SK-N-SH (cell line): ENCODE measurements at regions not wholly inside any gene's neighbourhood (a gene's known extent, or its start where the extent isn't known, plus 50 kb on each side); places are given as distances from the start of the nearest gene placed in this dataset.

Source experiments
- CTCF ChIA-PET: fragments of 300-600, 350-600 bp; formaldehyde crosslinking; extraction: SDS; loops from one replicate; lab custom pipeline; 2021; lab: Yijun Ruan, JAX
- POLR2A ChIA-PET: fragments of 350-600 bp; sonication (Branson Sonifier 250); formaldehyde crosslinking; extraction: SDS; loops from one replicate; lab custom pipeline; 2020; ENCODE audit warnings: antibody characterized with exemption, inconsistent platforms; lab: Yijun Ruan, JAX
- DNase-seq: peaks from one replicate; pipeline ENCODE4 v3.0.0; 2012
- H2AFZ ChIP-seq: fragments of 200-600 bp; sonication (generic); 2 replicates; pipeline ENCODE4 v1.8.1; 2016; ENCODE audit warnings: antibody characterized with exemption, mild to moderate bottlenecking, low read depth
- H3F3A ChIP-seq: fragments of 200-600 bp; sonication (generic); replicated peaks from 2 replicates; pipeline ENCODE3; 2016; ENCODE audit warnings: antibody characterized with exemption, mild to moderate bottlenecking; ENCODE audit not compliant: insufficient read depth
- H3K27ac ChIP-seq, 2 experiments: fragments of 200-500 bp in 1 of 2; fragments of 200-600 bp in 1 of 2; sonication (Bioruptor generic) in 1 of 2; sonication (generic), shearing (Covaris generic) in 1 of 2; 2 replicates each; pipeline versions ENCODE4 v1.5.1 to v1.6.1; 2014 to 2016; ENCODE audit warnings: low read depth in 2 of 2, inconsistent platforms in 1 of 2, low read length in 1 of 2, mild to moderate bottlenecking in 1 of 2, mixed read lengths in 1 of 2
- H3K27me3 ChIP-seq: fragments of 200-600 bp; sonication (generic), shearing (Covaris generic); 2 replicates; pipeline ENCODE4 v1.6.1; 2016; ENCODE audit warnings: mixed run types; ENCODE audit not compliant: insufficient read depth
- H3K36me3 ChIP-seq, 2 experiments: fragments of 200-500 bp in 1 of 2; fragments of 200-600 bp in 1 of 2; sonication (Bioruptor generic) in 1 of 2; sonication (generic) in 1 of 2; replicated peaks in 1 of 2; 2 replicates each; pipeline versions ENCODE3 to v1.5.1; 2014 to 2016; ENCODE audit warnings: low read length in 1 of 2, mild to moderate bottlenecking in 1 of 2; ENCODE audit not compliant: insufficient read depth in 2 of 2, control insufficient read depth in 1 of 2
- H3K4me1 ChIP-seq, 2 experiments: fragments of 200-500 bp in 1 of 2; fragments of 200-600 bp in 1 of 2; sonication (Bioruptor generic) in 1 of 2; sonication (generic), shearing (Covaris generic) in 1 of 2; 2 replicates each; pipeline versions ENCODE4 v1.5.1 to v1.6.1; 2014 to 2016; ENCODE audit warnings: low read depth in 1 of 2, low read length in 1 of 2, mixed run types in 1 of 2; ENCODE audit not compliant: insufficient read depth in 2 of 2, control insufficient read depth in 1 of 2
- H3K4me2 ChIP-seq: fragments of 200-600 bp; sonication (generic), shearing (Covaris generic); 2 replicates; pipeline ENCODE4 v1.6.1; 2017; ENCODE audit warnings: mixed run types
- H3K4me3 ChIP-seq, 2 experiments: fragments of 200-500 bp in 1 of 2; fragments of 200-600 bp in 1 of 2; sonication (Bioruptor generic) in 1 of 2; sonication (generic), shearing (Covaris generic) in 1 of 2; 2 replicates each; pipeline versions ENCODE4 v1.5.1 to v1.8.1; 2014 to 2016; ENCODE audit warnings: low read depth in 2 of 2, inconsistent platforms in 1 of 2, low read length in 1 of 2, mild to moderate bottlenecking in 1 of 2, mixed read lengths in 1 of 2, moderate library complexity in 1 of 2
- H3K79me2 ChIP-seq: fragments of 200-600 bp; sonication (generic); 2 replicates; pipeline ENCODE4 v1.8.1; 2017; ENCODE audit warnings: mild to moderate bottlenecking; ENCODE audit not compliant: insufficient read depth
- H3K9ac ChIP-seq: fragments of 200-600 bp; sonication (generic); 2 replicates; pipeline ENCODE4 v1.6.1; 2017; ENCODE audit warnings: mixed run types
- H3K9me2 ChIP-seq: fragments of 200-600 bp; sonication (generic); 2 replicates; pipeline ENCODE4 v1.6.1; 2017; ENCODE audit warnings: mixed run types
- H3K9me3 ChIP-seq: fragments of 200-600 bp; sonication (generic); 2 replicates; pipeline ENCODE4 v1.6.1; 2017; ENCODE audit warnings: mixed run types, mild to moderate bottlenecking, moderate library complexity
- H4K20me1 ChIP-seq: fragments of 200-600 bp; sonication (generic); 2 replicates; pipeline ENCODE4 v1.6.1; 2017; ENCODE audit warnings: mild to moderate bottlenecking, mixed run types; ENCODE audit not compliant: insufficient read depth
- CTCF ChIP-seq: fragments of 200-600 bp; sonication (generic); IDR thresholded peaks from 2 replicates; pipeline ENCODE4 v1.6.1; 2017; ENCODE audit warnings: antibody characterized with exemption, mild to moderate bottlenecking, moderate library complexity
- EP300 ChIP-seq, 2 experiments: IDR thresholded peaks; 2 replicates each; pipeline versions ENCODE4 v1.4.0 to v1.6.1; 2012; ENCODE audit warnings: borderline replicate concordance in 1 of 2, low read depth in 1 of 2, low read length in 1 of 2
- FOXM1 ChIP-seq: IDR thresholded peaks from 2 replicates; pipeline ENCODE4 v1.4.0; 2012; ENCODE audit warnings: low read depth, mild to moderate bottlenecking
- PBX3 ChIP-seq: IDR thresholded peaks from 2 replicates; pipeline ENCODE4; 2012
- RCOR1 ChIP-seq: fragments of 150-350 bp; IDR thresholded peaks from 2 replicates; pipeline ENCODE4 v1.6.1; 2017; ENCODE audit warnings: antibody characterized with exemption, low read length
- REST ChIP-seq: IDR thresholded peaks from 2 replicates; pipeline ENCODE4 v1.6.1; 2012; ENCODE audit warnings: mild to moderate bottlenecking, low read depth, low read length, moderate library complexity
- SMC3 ChIP-seq: IDR thresholded peaks from 2 replicates; pipeline ENCODE4 v1.6.1; 2012; ENCODE audit warnings: low read depth, low read length, improper control_type of control experiment
- TEAD4 ChIP-seq: IDR thresholded peaks from 2 replicates; pipeline ENCODE4 v1.4.0; 2012; ENCODE audit warnings: mild to moderate bottlenecking, borderline replicate concordance; ENCODE audit not compliant: insufficient read depth
- WGBS: methylation state at CpG from one replicate; pipeline ENCODE4 v1.1.6; 2017; ENCODE audit warnings: low lambda C conversion rate; 5-methylcytosine and 5-hydroxymethylcytosine counted together

GRCh38 chr22:22179858-22180257 lies 64.7 kb upstream of the VPREB1 start:
- CTCF ChIA-PET = interaction anchor here (0.7 to 5.6 kb wide), 6 partner anchors 15 to 151 kb away, joined by 3 to 40 read pairs (median 4); no protein-coding TSS in a partner anchor

More at GRCh38 chr22:22179858-22180257, 64.7 kb upstream of the VPREB1 start:
- no peaks in the 10 kb centered on the region for H3K9me3 ChIP-seq
- H3F3A ChIP-seq = no peaks in the 10 kb centered on the region
- no peak overlapping the region for H3K4me2 ChIP-seq
- WGBS = 12% methylated on average over 3 of the region's 3 CpGs
- H3K79me2 ChIP-seq = no peaks in the 10 kb centered on the region
- TF ChIP-seq REST = no peak
- no peak for TF ChIP-seq SMC3
- TF ChIP-seq PBX3 = no peak
- no peak for TF ChIP-seq RCOR1
- TF ChIP-seq EP300 (IDR thresholded peaks at IDR 0.05; ENCODE audit: borderline replicate concordance in 1 of 2, low read depth in 1 of 2, low read length in 1 of 2) = no peak
- TF ChIP-seq CTCF = no peak
- no peak for TF ChIP-seq FOXM1
- no peak for TF ChIP-seq TEAD4
- TF ChIP-seq, all 33 proteins: peak for 0
- POLR2A ChIA-PET = no interaction called here
- H3K4me3 ChIP-seq = no peak overlapping the region
- H3K27ac ChIP-seq = no peak overlapping the region
- no peak for DNase-seq
- no peaks in the 10 kb centered on the region for H3K4me1 ChIP-seq
- H4K20me1 ChIP-seq = no peaks in the 10 kb centered on the region
- no peaks in the 10 kb centered on the region for H3K9me2 ChIP-seq
- no peak overlapping the region for H3K9ac ChIP-seq
- H3K27me3 ChIP-seq = peaks cover 22% of the 10 kb centered on the region
- H2AFZ ChIP-seq = no peak overlapping the region
- no peaks in the 10 kb centered on the region for H3K36me3 ChIP-seq
